HepG2 (cell line): ENCODE measurements at regions not wholly inside any gene's neighbourhood (a gene's known extent, or its start where the extent isn't known, plus 50 kb on each side); places are given as distances from the start of the nearest gene placed in this dataset.

Experiments used
- ATAC-seq: fragments of 200-7000 bp; cut with Tn5 transposase; 3 replicates; pipeline ENCODE4 v1.9.1; 2020; ENCODE audit warnings: mild to moderate bottlenecking, moderate library complexity
- BruUV-seq: library from RNA; stranded (reverse); fragments of 400-500 nt; replicated peaks from 2 replicates; lab custom pipeline; 2021; lab: Mats Ljungman, UMichigan
- CTCF ChIA-PET: fragments of 300-600 bp; formaldehyde crosslinking; extraction: SDS; loops from one replicate; lab custom pipeline; 2021; ENCODE audit warnings: low total read pairs, inconsistent platforms, low intra/inter-chr PET ratio; lab: Yijun Ruan, JAX
- POLR2A ChIA-PET: fragments of 350-600 bp; sonication (Branson Sonifier 250); formaldehyde crosslinking; loops from one replicate; lab custom pipeline; 2020; ENCODE audit warnings: antibody characterized with exemption, inconsistent platforms; lab: Yijun Ruan, JAX
- DNase-seq: peaks from one replicate; pipeline ENCODE4 v3.0.0-alpha.2; 2015; ENCODE audit warnings: low spot score
- FAIRE-seq: peaks from 3 replicates; lab custom pipeline; 2011; peaks lifted over from hg19 to GRCh38; lab: Jason Lieb, UNC
- H2AFZ ChIP-seq: one replicate; pipeline ENCODE4 v1.6.1; 2011; ENCODE audit warnings: low read length, inconsistent platforms
- H3K27ac ChIP-seq: fragments of 300-600 bp; 3 replicates; pipeline ENCODE4 v1.8.0; 2011; ENCODE audit warnings: mixed run types, mild to moderate bottlenecking, mixed read lengths, low read length, inconsistent platforms; ENCODE audit not compliant: insufficient read depth; ENCODE audit errors: extremely low read length
- H3K27me3 ChIP-seq, 2 experiments: fragments of 200-600 bp in 1 of 2; 2 replicates in 1 of 2; 3 replicates in 1 of 2; pipeline versions ENCODE4 v1.6.0 to v1.8.0; 2011; ENCODE audit warnings: low read length in 2 of 2, mild to moderate bottlenecking in 2 of 2, moderate library complexity in 2 of 2, inconsistent platforms in 1 of 2; ENCODE audit not compliant: insufficient read depth in 2 of 2, control insufficient read depth in 1 of 2
- H3K36me3 ChIP-seq, 2 experiments: fragments of 200-600 bp in 1 of 2; replicated peaks in 1 of 2; 2 replicates in 1 of 2; 3 replicates in 1 of 2; pipeline versions ENCODE4 v1.5.1 to v1.8.0; 2011; ENCODE audit warnings: low read length in 2 of 2, inconsistent platforms in 1 of 2; ENCODE audit not compliant: insufficient read depth in 2 of 2, control insufficient read depth in 1 of 2
- H3K4me1 ChIP-seq: 2 replicates; pipeline ENCODE4 v1.5.1; 2012; ENCODE audit warnings: low read length, inconsistent platforms; ENCODE audit not compliant: insufficient read depth
- H3K4me2 ChIP-seq: 2 replicates; pipeline ENCODE4 v1.6.0; 2011; ENCODE audit warnings: low read depth, low read length, inconsistent platforms
- H3K4me3 ChIP-seq, 3 experiments: fragments of 200-600 bp in 1 of 3; sonication (generic), shearing (Covaris generic) in 1 of 3; replicated peaks in 1 of 3; 2 replicates each; pipeline ENCODE4 v1.5.1; 2011 to 2016; ENCODE audit warnings: low read length in 3 of 3, inconsistent platforms in 2 of 3, low read depth in 2 of 3, mild to moderate bottlenecking in 2 of 3, control low read depth in 1 of 3, mixed read lengths in 1 of 3; ENCODE audit not compliant: insufficient read depth in 1 of 3
- H3K79me2 ChIP-seq: one replicate; pipeline ENCODE4 v1.6.1; 2011; ENCODE audit warnings: low read length, inconsistent platforms; ENCODE audit not compliant: insufficient read depth
- H3K9ac ChIP-seq: 2 replicates; pipeline ENCODE4 v1.6.0; 2011; ENCODE audit warnings: mild to moderate bottlenecking, low read depth, low read length, inconsistent platforms; ENCODE audit not compliant: insufficient read depth
- H3K9me3 ChIP-seq: 2 replicates; pipeline ENCODE4 v1.5.1; 2012; ENCODE audit warnings: mild to moderate bottlenecking, low read length
- H4K20me1 ChIP-seq: 2 replicates; pipeline ENCODE4 v1.6.0; 2011; ENCODE audit warnings: inconsistent platforms, mild to moderate bottlenecking, low read length, moderate library complexity; ENCODE audit not compliant: insufficient read depth
- ARID3A ChIP-seq: IDR thresholded peaks from 2 replicates; pipeline ENCODE4 v1.6.1; 2012; ENCODE audit warnings: low read depth, low read length, improper control_type of control experiment
- ATM ChIP-seq: fragments of 450-650 bp; IDR thresholded peaks from 2 replicates; pipeline ENCODE4 v1.7.1; 2017; ENCODE audit warnings: mild to moderate bottlenecking, borderline replicate concordance
- FOXJ3 ChIP-seq: sonication (generic); formaldehyde crosslinking; IDR thresholded peaks from 2 replicates; pipeline ENCODE4 v1.4.0; 2020; ENCODE audit warnings: missing genetic modification reagents, mild to moderate bottlenecking, borderline replicate concordance
- HDAC2 ChIP-seq: sonication (generic); formaldehyde crosslinking; IDR thresholded peaks from 2 replicates; pipeline ENCODE4 v1.4.0; 2020; ENCODE audit warnings: missing genetic modification reagents
- KAT2B ChIP-seq: fragments of 150-350 bp; IDR thresholded peaks from 2 replicates; pipeline ENCODE4 v1.6.1; 2014; ENCODE audit warnings: low read depth, low read length, borderline replicate concordance
- KMT2A ChIP-seq: sonication (generic); formaldehyde crosslinking; IDR thresholded peaks from 2 replicates; pipeline ENCODE4 v1.4.0; 2020; ENCODE audit warnings: missing genetic modification reagents
- MXD4 ChIP-seq: IDR thresholded peaks from 2 replicates; pipeline ENCODE4 v1.6.1; 2016; ENCODE audit warnings: mild to moderate bottlenecking, missing biosample characterization, missing genetic modification reagents
- POLR2G ChIP-seq: fragments of 200-400 bp; formaldehyde crosslinking; IDR thresholded peaks from 2 replicates; pipeline ENCODE4 v1.6.1; 2018; ENCODE audit warnings: mild to moderate bottlenecking, low read depth, low read length, moderate library complexity
- ZFY ChIP-seq: sonication (generic); formaldehyde crosslinking; IDR thresholded peaks from 2 replicates; pipeline ENCODE4 v1.4.0; 2020; ENCODE audit warnings: missing genetic modification reagents
- ZNF124 ChIP-seq: sonication (generic); formaldehyde crosslinking; IDR thresholded peaks from 2 replicates; pipeline ENCODE4 v1.4.0; 2020; ENCODE audit warnings: missing genetic modification reagents
- ZNF841 ChIP-seq: sonication (generic); formaldehyde crosslinking; IDR thresholded peaks from 2 replicates; pipeline ENCODE4 v1.8.1; 2023; ENCODE audit warnings: missing genetic modification reagents, borderline replicate concordance
- WGBS: methylation state at CpG from one replicate; pipeline ENCODE4 v1.1.6; 2017; ENCODE audit warnings: low lambda C conversion rate; 5-methylcytosine and 5-hydroxymethylcytosine counted together
- in situ Hi-C: cut with HindIII; loops from 2 replicates; pipeline ENCODE4 v1.10.0; 2017; ENCODE audit warnings: low pct_unique_long_range_greater_than_20kb; ENCODE audit not compliant: extremely low pct_ligation_motif_present
- intact Hi-C: fragments of 100-400 bp; cut with micrococcal nuclease; formaldehyde crosslinking; loops from one replicate; pipeline ENCODE4 v1.10.0; 2022; ENCODE audit not compliant: unreplicated experiment
- TF ChIP-seq, protein P1 (sequence below): sonication (generic); formaldehyde crosslinking; IDR thresholded peaks from 2 replicates; pipeline ENCODE4 v1.9.0; 2021; ENCODE audit warnings: missing genetic modification reagents, borderline replicate concordance

GRCh38 chr2:16493788-16494187, 171.8 kb downstream of the CYRIA start:
- H3K4me1 ChIP-seq: no peaks in the 10 kb centered on the region
- ChIA-PET POLR2A (no interaction called here), CTCF (no interaction called here)
- in situ Hi-C loops: no loop called here
- H3K4me3 ChIP-seq: no peak overlapping the region
- no peaks in the 10 kb centered on the region for H3K27me3 ChIP-seq
- 30% methylated on average over 3 of the region's 3 CpGs for WGBS
- TF ChIP-seq HDAC2: no peak
- no peak for TF ChIP-seq ZFY (CRISPR knock-in tag)
- TF ChIP-seq, protein P1, sequence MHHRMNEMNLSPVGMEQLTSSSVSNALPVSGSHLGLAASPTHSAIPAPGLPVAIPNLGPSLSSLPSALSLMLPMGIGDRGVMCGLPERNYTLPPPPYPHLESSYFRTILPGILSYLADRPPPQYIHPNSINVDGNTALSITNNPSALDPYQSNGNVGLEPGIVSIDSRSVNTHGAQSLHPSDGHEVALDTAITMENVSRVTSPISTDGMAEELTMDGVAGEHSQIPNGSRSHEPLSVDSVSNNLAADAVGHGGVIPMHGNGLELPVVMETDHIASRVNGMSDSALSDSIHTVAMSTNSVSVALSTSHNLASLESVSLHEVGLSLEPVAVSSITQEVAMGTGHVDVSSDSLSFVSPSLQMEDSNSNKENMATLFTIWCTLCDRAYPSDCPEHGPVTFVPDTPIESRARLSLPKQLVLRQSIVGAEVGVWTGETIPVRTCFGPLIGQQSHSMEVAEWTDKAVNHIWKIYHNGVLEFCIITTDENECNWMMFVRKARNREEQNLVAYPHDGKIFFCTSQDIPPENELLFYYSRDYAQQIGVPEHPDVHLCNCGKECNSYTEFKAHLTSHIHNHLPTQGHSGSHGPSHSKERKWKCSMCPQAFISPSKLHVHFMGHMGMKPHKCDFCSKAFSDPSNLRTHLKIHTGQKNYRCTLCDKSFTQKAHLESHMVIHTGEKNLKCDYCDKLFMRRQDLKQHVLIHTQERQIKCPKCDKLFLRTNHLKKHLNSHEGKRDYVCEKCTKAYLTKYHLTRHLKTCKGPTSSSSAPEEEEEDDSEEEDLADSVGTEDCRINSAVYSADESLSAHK (CRISPR knock-in tag): no peak
- TF ChIP-seq FOXJ3 (CRISPR knock-in tag): no peak
- no peak for TF ChIP-seq ZNF124
- no peak for TF ChIP-seq ZNF841 (CRISPR knock-in tag)
- TF ChIP-seq MXD4 (CRISPR knock-in tag): no peak
- TF ChIP-seq KMT2A (CRISPR knock-in tag): no peak
- TF ChIP-seq KAT2B: no peak
- TF ChIP-seq ARID3A: no peak
- TF ChIP-seq POLR2G: no peak
- TF ChIP-seq ATM: no peak
- no peak overlapping the region for H3K27ac ChIP-seq
- FAIRE-seq (no peak), ATAC-seq (no peak), DNase-seq (no peak)
- no peak overlapping the region for H3K9ac ChIP-seq
- intact Hi-C loops: loop anchor here (1.0 kb wide), 1 partner anchor 275 kb away; no protein-coding TSS in a partner anchor
- no peaks in the 10 kb centered on the region for H3K36me3 ChIP-seq
- no peak overlapping the region for H3K4me2 ChIP-seq
- H3K79me2 ChIP-seq: no peaks in the 10 kb centered on the region
- no TSS peak for BruUV-seq
- no peaks in the 10 kb centered on the region for H3K9me3 ChIP-seq
- H4K20me1 ChIP-seq: no peaks in the 10 kb centered on the region
- H2AFZ ChIP-seq: no peak overlapping the region
